Left ventricle myocardium inferior (tissue), 1 donor: ENCODE measurements at regions not wholly inside any gene's neighbourhood (a gene's known extent, or its start where the extent isn't known, plus 50 kb on each side); places are given as distances from the start of the nearest gene placed in this dataset.

ENCODE experiments used
- DNase-seq: peaks from one replicate; pipeline ENCODE4 v3.0.0-alpha.2; 2020
- H3K27ac ChIP-seq: fragments of 200-600 bp; replicated peaks from 2 replicates; pipeline ENCODE4 v1.8.0; 2021
- H3K27me3 ChIP-seq: fragments of 200-600 bp; 2 replicates; pipeline ENCODE4 v1.8.0; 2021; ENCODE audit warnings: low read depth
- H3K36me3 ChIP-seq: fragments of 200-600 bp; 2 replicates; pipeline ENCODE4 v1.8.0; 2021
- H3K4me1 ChIP-seq: fragments of 200-600 bp; 2 replicates; pipeline ENCODE4 v1.8.0; 2021
- H3K4me3 ChIP-seq: fragments of 200-600 bp; 2 replicates; pipeline ENCODE4 v1.8.0; 2021; ENCODE audit warnings: mild to moderate bottlenecking, moderate library complexity
- H3K9me3 ChIP-seq: fragments of 200-600 bp; replicated peaks from 2 replicates; pipeline ENCODE4 v1.8.0; 2021
- CTCF ChIP-seq: fragments of 200-600 bp; IDR thresholded peaks from 2 replicates; pipeline ENCODE4 v1.8.0; 2021; ENCODE audit warnings: antibody characterized with exemption, mild to moderate bottlenecking, borderline replicate concordance
- intact Hi-C: fragments of 100-400 bp; cut with micrococcal nuclease; formaldehyde crosslinking; loops from one replicate; pipeline ENCODE4 v1.11.0; 2022
- donor health status: DM: no; HTN: yes; CAD: no; lungs with severe emphysema.

GRCh38 chr12:127750076-127750840, 516.7 kb upstream of the TMEM132C start:
- no peak for TF ChIP-seq CTCF
- DNase-seq = no peak
- peaks cover 23% of the 10 kb centered on the region for H3K27me3 ChIP-seq
- no peaks in the 10 kb centered on the region for H3K36me3 ChIP-seq
- no peaks in the 10 kb centered on the region for H3K4me1 ChIP-seq
- no peak overlapping the region for H3K27ac ChIP-seq
- H3K4me3 ChIP-seq = no peak overlapping the region
- H3K9me3 ChIP-seq = no peaks in the 10 kb centered on the region
- intact Hi-C loops = no loop called here

- H3K4me1 ChIP-seq = no peaks in the 10 kb centered on the region
- H3K36me3 ChIP-seq = no peaks in the 10 kb centered on the region
- H3K9me3 ChIP-seq = peaks cover 9% of the 10 kb centered on the region
- no peak overlapping the region for H3K27ac ChIP-seq
- no peak for DNase-seq
- TF ChIP-seq CTCF = no peak
- intact Hi-C loops = no loop called here
- no peak overlapping the region for H3K4me3 ChIP-seq
- H3K27me3 ChIP-seq = peaks cover 28% of the 10 kb centered on the region
Observed at GRCh38 chr12:127752802-127753201, 514.2 kb upstream of the TMEM132C start.

DNA sequence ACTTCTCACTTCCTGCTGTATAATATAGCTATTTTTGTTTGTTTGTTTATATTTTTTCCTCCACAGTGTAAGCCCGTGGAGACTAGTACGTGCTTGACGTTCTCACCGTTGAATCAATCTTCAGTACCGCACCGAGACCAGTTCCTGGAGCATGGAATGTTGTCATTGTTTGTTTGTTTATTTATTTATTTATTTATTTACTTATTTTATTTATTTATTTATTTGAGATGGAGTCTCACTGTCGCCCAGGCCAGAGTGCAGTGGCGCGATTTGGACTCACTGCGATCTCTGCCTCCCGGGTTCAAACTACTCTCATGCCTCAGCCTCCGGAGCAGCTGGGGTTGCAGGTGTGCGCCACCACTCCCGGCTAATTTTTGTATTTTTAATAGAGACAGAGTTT, 506.6 kb upstream of the TMEM132C start:
- intact Hi-C loops = no loop called here
- TF ChIP-seq CTCF = no peak
- no peaks in the 10 kb centered on the region for H3K36me3 ChIP-seq

DNA sequence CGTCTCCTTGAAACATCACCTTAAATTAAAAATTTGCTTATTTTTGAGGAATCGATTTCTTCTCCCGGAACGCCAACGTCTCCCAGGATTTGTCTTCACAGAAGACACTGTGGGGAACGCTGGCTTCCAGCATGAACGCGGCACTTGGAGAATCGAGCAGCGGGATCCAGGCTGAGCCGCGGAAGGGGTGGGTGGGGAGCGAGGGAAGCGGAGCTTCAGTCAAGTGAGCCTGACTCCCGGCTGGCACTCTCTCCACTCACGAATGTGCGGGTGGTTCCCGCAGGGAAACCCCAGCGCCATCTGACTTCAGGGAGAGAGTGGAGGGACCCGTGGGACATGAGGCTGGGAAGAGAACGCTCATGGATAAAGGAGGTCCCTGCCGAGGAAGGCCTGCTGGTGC, 506.0 kb upstream of the TMEM132C start:
- H3K27ac ChIP-seq = no peak overlapping the region
- H3K4me3 ChIP-seq = no peak overlapping the region
- TF ChIP-seq CTCF = no peak
- DNase-seq = no peak
- peaks cover 6% of the 10 kb centered on the region for H3K27me3 ChIP-seq
- intact Hi-C loops = no loop called here
- H3K9me3 ChIP-seq = peaks cover 20% of the 10 kb centered on the region
- no peaks in the 10 kb centered on the region for H3K36me3 ChIP-seq
- no peaks in the 10 kb centered on the region for H3K4me1 ChIP-seq

More for the DNA sequence above, 506.6 kb upstream of the TMEM132C start:
- no peak for DNase-seq
- Histone ChIP-seq H3K27me3 (peaks cover 6% of the 10 kb centered on the region), H3K9me3 (peaks cover 22% of the 10 kb centered on the region), H3K4me3 (no peak overlapping the region), H3K27ac (no peak overlapping the region), H3K4me1 (no peaks in the 10 kb centered on the region)

- no peak for DNase-seq
- H3K36me3 ChIP-seq = no peaks in the 10 kb centered on the region
- H3K9me3 ChIP-seq = peaks cover 13% of the 10 kb centered on the region
- no peaks in the 10 kb centered on the region for H3K4me1 ChIP-seq
- H3K27ac ChIP-seq = no peak overlapping the region
- no peak for TF ChIP-seq CTCF
- no peak overlapping the region for H3K4me3 ChIP-seq
- intact Hi-C loops = no loop called here
- peaks cover 2% of the 10 kb centered on the region for H3K27me3 ChIP-seq
Observed at GRCh38 chr12:127761880-127762279, 505.1 kb upstream of the TMEM132C start.
